NCI-H524 treated with DMSO at 0.1 percent for 48 hours (cell line): ENCODE measurements at regions not wholly inside any gene's neighbourhood (a gene's known extent, or its start where the extent isn't known, plus 50 kb on each side); places are given as distances from the start of the nearest gene placed in this dataset.
"Not testable (repeated sequence)": the region's sequence is repeated elsewhere in the genome, so short reads cannot be mapped to it uniquely, and the experiment has no call there.

ENCODE experiments used
- DNase-seq: peaks from one replicate; lab custom pipeline; 2025; lab: John Stamatoyannopoulos, UW

GRCh38 chr15:95016511-95017229 lies 785.3 kb downstream of the MCTP2 start:
- no peak for DNase-seq

GRCh38 chr15:95017666-95018328 lies 786.4 kb downstream of the MCTP2 start:
- no peak for DNase-seq

GRCh38 chr15:95018888-95019545 lies 787.7 kb downstream of the MCTP2 start:
- no peak for DNase-seq

GRCh38 chr15:95019907-95020306 lies 788.5 kb downstream of the MCTP2 start:
- DNase-seq, result no peak

GRCh38 chr15:95021816-95022215 lies 790.5 kb downstream of the MCTP2 start:
- DNase-seq, result no peak

GRCh38 chr15:95024351-95024750 lies 793.0 kb downstream of the MCTP2 start:
- no peak for DNase-seq

GRCh38 chr15:95025924-95026728 lies 794.8 kb downstream of the MCTP2 start:
- no peak for DNase-seq

GRCh38 chr15:95027981-95028380 lies 796.6 kb downstream of the MCTP2 start:
- DNase-seq, result no peak

GRCh38 chr15:95032156-95032555 lies 800.8 kb downstream of the MCTP2 start:
- no peak for DNase-seq

- DNase-seq, result no peak
Observed at GRCh38 chr15:95035106-95035505, 803.7 kb downstream of the MCTP2 start.

GRCh38 chr15:95041297-95041696 lies 809.9 kb downstream of the MCTP2 start:
- DNase-seq, result no peak

- DNase-seq, result not testable (repeated sequence)
Observed at GRCh38 chr15:95043236-95043932, 812.0 kb downstream of the MCTP2 start.

GRCh38 chr15:95043933-95044313 lies 812.6 kb downstream of the MCTP2 start:
- DNase-seq, result no peak

- DNase-seq, result no peak
Observed at GRCh38 chr15:95044745-95045417, 813.5 kb downstream of the MCTP2 start.

GRCh38 chr15:95051861-95052260 lies 820.5 kb downstream of the MCTP2 start:
- no peak for DNase-seq

GRCh38 chr15:95059346-95059905 lies 828.1 kb downstream of the MCTP2 start:
- DNase-seq, result no peak

- no peak for DNase-seq
Observed at GRCh38 chr15:95068701-95069521, 837.5 kb downstream of the MCTP2 start.

GRCh38 chr15:95075792-95076677 lies 844.7 kb downstream of the MCTP2 start:
- DNase-seq, result no peak

- no peak for DNase-seq
Observed at GRCh38 chr15:95076678-95076990, 845.3 kb downstream of the MCTP2 start.
